WTC11 (cell line): ENCODE measurements at regions not wholly inside any gene's neighbourhood (a gene's known extent, or its start where the extent isn't known, plus 50 kb on each side); places are given as distances from the start of the nearest gene placed in this dataset.

ENCODE experiments used
- JUN ChIP-seq: sonication (generic); formaldehyde crosslinking; IDR thresholded peaks from 2 replicates; pipeline ENCODE4 v1.8.0; 2023; ENCODE audit warnings: mild to moderate bottlenecking, missing genetic modification reagents
- MYBL2 ChIP-seq: sonication (generic); formaldehyde crosslinking; IDR thresholded peaks from 2 replicates; pipeline ENCODE4 v1.8.1; 2023; ENCODE audit warnings: mild to moderate bottlenecking, moderate library complexity, missing genetic modification reagents
- TF ChIP-seq, protein P1 (sequence below): fragments of 200-600 bp; IDR thresholded peaks from 2 replicates; pipeline ENCODE4 v1.8.0; 2022; ENCODE audit warnings: antibody characterized with exemption
- TF ChIP-seq, protein P2 (sequence below): sonication (generic); formaldehyde crosslinking; IDR thresholded peaks from 2 replicates; pipeline ENCODE4 v1.8.1; 2022; ENCODE audit warnings: low read depth, mild to moderate bottlenecking, moderate library complexity, missing genetic modification reagents, borderline replicate concordance

- TF ChIP-seq, protein P1, sequence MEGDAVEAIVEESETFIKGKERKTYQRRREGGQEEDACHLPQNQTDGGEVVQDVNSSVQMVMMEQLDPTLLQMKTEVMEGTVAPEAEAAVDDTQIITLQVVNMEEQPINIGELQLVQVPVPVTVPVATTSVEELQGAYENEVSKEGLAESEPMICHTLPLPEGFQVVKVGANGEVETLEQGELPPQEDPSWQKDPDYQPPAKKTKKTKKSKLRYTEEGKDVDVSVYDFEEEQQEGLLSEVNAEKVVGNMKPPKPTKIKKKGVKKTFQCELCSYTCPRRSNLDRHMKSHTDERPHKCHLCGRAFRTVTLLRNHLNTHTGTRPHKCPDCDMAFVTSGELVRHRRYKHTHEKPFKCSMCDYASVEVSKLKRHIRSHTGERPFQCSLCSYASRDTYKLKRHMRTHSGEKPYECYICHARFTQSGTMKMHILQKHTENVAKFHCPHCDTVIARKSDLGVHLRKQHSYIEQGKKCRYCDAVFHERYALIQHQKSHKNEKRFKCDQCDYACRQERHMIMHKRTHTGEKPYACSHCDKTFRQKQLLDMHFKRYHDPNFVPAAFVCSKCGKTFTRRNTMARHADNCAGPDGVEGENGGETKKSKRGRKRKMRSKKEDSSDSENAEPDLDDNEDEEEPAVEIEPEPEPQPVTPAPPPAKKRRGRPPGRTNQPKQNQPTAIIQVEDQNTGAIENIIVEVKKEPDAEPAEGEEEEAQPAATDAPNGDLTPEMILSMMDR = no peak
- TF ChIP-seq, protein P2, sequence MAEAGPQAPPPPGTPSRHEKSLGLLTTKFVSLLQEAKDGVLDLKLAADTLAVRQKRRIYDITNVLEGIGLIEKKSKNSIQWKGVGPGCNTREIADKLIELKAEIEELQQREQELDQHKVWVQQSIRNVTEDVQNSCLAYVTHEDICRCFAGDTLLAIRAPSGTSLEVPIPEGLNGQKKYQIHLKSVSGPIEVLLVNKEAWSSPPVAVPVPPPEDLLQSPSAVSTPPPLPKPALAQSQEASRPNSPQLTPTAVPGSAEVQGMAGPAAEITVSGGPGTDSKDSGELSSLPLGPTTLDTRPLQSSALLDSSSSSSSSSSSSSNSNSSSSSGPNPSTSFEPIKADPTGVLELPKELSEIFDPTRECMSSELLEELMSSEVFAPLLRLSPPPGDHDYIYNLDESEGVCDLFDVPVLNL (CRISPR knock-in tag) = no peak
- no peak for TF ChIP-seq MYBL2 (CRISPR knock-in tag)
- no peak for TF ChIP-seq JUN
Measured at GRCh38 chr13:111906816-111907215, 160.1 kb upstream of the SOX1 start.
